Caco-2 (cell line): ENCODE measurements at regions not wholly inside any gene's neighbourhood (a gene's known extent, or its start where the extent isn't known, plus 50 kb on each side); places are given as distances from the start of the nearest gene placed in this dataset.

Source experiments
- BruUV-seq: library from RNA; stranded (reverse); fragments of 400-500 nt; replicated peaks from 2 replicates; lab custom pipeline; 2021; lab: Mats Ljungman, UMichigan
- CTCF ChIA-PET: fragments of 300-600 bp; sonication (Branson Sonifier 250); formaldehyde crosslinking; loops from one replicate; lab custom pipeline; 2022; ENCODE audit warnings: antibody characterized with exemption; lab: Charles Lee
- POLR2A ChIA-PET: fragments of 300-600 bp; sonication (Branson Sonifier 250); formaldehyde crosslinking; loops from one replicate; lab custom pipeline; 2022; ENCODE audit warnings: antibody characterized with exemption; lab: Charles Lee
- DNase-seq, 2 experiments: peaks; one replicate each; pipeline versions ENCODE4 v3.0.0 to v3.0.0-alpha.2; 2020 to 2022
- H3K27me3 ChIP-seq: replicated peaks from 2 replicates; pipeline ENCODE4 v1.6.0; 2011; ENCODE audit warnings: low read length; ENCODE audit not compliant: control insufficient read depth, insufficient read depth
- H3K36me3 ChIP-seq: 2 replicates; pipeline ENCODE4 v1.5.1; 2011; ENCODE audit warnings: low read length; ENCODE audit not compliant: control insufficient read depth, insufficient read depth
- H3K4me1 ChIP-seq: fragments of 250-450 bp; sonication (Bioruptor Pico); 2 replicates; pipeline ENCODE4 v1.5.1; 2020; ENCODE audit warnings: mild to moderate bottlenecking
- H3K4me3 ChIP-seq: 2 replicates; pipeline ENCODE4 v1.5.1; 2011; ENCODE audit warnings: low read depth, mild to moderate bottlenecking, control low read depth, low read length
- H3K9me3 ChIP-seq: fragments of 250-450 bp; sonication (Bioruptor Pico); 2 replicates; pipeline ENCODE4 v1.5.1; 2020; ENCODE audit warnings: mild to moderate bottlenecking, moderate library complexity
- H3K27ac Mint-ChIP-seq: one replicate; pipeline ENCODE4 v1.8.0; 2022; ENCODE audit warnings: mixed read lengths; ENCODE audit not compliant: unreplicated experiment
- H3K27me3 Mint-ChIP-seq: one replicate; pipeline ENCODE4 v1.8.0; 2022; ENCODE audit warnings: mixed read lengths; ENCODE audit not compliant: insufficient read depth, unreplicated experiment
- H3K36me3 Mint-ChIP-seq: one replicate; pipeline ENCODE4 v1.8.0; 2022; ENCODE audit warnings: mild to moderate bottlenecking, mixed read lengths; ENCODE audit not compliant: insufficient read depth, unreplicated experiment
- H3K4me1 Mint-ChIP-seq: one replicate; pipeline ENCODE4 v1.8.0; 2022; ENCODE audit warnings: low read depth, mixed read lengths; ENCODE audit not compliant: unreplicated experiment
- H3K4me3 Mint-ChIP-seq: one replicate; pipeline ENCODE4 v1.8.0; 2022; ENCODE audit warnings: mild to moderate bottlenecking, moderate library complexity, mixed read lengths; ENCODE audit not compliant: unreplicated experiment
- H3K9me3 Mint-ChIP-seq: one replicate; pipeline ENCODE4 v1.8.0; 2022; ENCODE audit warnings: mixed read lengths; ENCODE audit not compliant: unreplicated experiment
- CTCF ChIP-seq, 2 experiments: fragments of 200-600 bp in 1 of 2; IDR thresholded peaks; 1 replicate in 1 of 2; 2 replicates in 1 of 2; pipeline versions ENCODE4 v1.5.1 to v1.8.0; 2011 to 2022; ENCODE audit warnings: antibody characterized with exemption in 1 of 2, control low read depth in 1 of 2, inconsistent platforms in 1 of 2, low read depth in 1 of 2, low read length in 1 of 2, mild to moderate bottlenecking in 1 of 2, moderate library complexity in 1 of 2; ENCODE audit not compliant: insufficient read depth in 1 of 2, severe bottlenecking in 1 of 2, unreplicated experiment in 1 of 2
- intact Hi-C: fragments of 100-400 bp; cut with micrococcal nuclease; formaldehyde crosslinking; loops from one replicate; pipeline ENCODE4 v1.10.0; 2022; ENCODE audit not compliant: unreplicated experiment

- Histone ChIP-seq H3K4me3 (no peak overlapping the region), H3K4me1 (no peaks in the 10 kb centered on the region), H3K27me3 (no peaks in the 10 kb centered on the region), H3K36me3 (no peaks in the 10 kb centered on the region), H3K9me3 (no peaks in the 10 kb centered on the region)
- TF ChIP-seq CTCF (IDR thresholded peaks at IDR 0.05; ENCODE audit: insufficient read depth in 1 of 2, low read depth in 1 of 2, low read length in 1 of 2, severe bottlenecking in 1 of 2, unreplicated experiment in 1 of 2): no peak
- POLR2A ChIA-PET: no interaction called here
- Mint-ChIP-seq H3K4me1 (no peaks in the 10 kb centered on the region), H3K4me3 (no peak overlapping the region), H3K27ac (no peak overlapping the region), H3K9me3 (no peaks in the 10 kb centered on the region), H3K27me3 (peaks cover 18% of the 10 kb centered on the region), H3K36me3 (no peaks in the 10 kb centered on the region)
- CTCF ChIA-PET: no interaction called here
- DNase-seq: no peak
- no TSS peak for BruUV-seq
- intact Hi-C loops: no loop called here
Measured at GRCh38 chr18:5717256-5717655, 173.5 kb upstream of the EPB41L3 start.

GRCh38 chr18:5710676-5711075 is 166.9 kb upstream of the EPB41L3 start:
- TF ChIP-seq CTCF (IDR thresholded peaks at IDR 0.05; ENCODE audit: insufficient read depth in 1 of 2, low read depth in 1 of 2, low read length in 1 of 2, severe bottlenecking in 1 of 2, unreplicated experiment in 1 of 2): no peak
- H3K4me3 Mint-ChIP-seq: no peak overlapping the region

GRCh38 chr18:5710235-5710634 is 166.4 kb upstream of the EPB41L3 start:
- no peaks in the 10 kb centered on the region for H3K9me3 ChIP-seq
- peak in 1 of 2 experiments; percentile 4 for DNase-seq
- no peaks in the 10 kb centered on the region for H3K9me3 Mint-ChIP-seq
- TF ChIP-seq CTCF (IDR thresholded peaks at IDR 0.05; ENCODE audit: insufficient read depth in 1 of 2, low read depth in 1 of 2, low read length in 1 of 2, severe bottlenecking in 1 of 2, unreplicated experiment in 1 of 2): no peak
- no peaks in the 10 kb centered on the region for H3K4me1 Mint-ChIP-seq
- intact Hi-C loops: no loop called here
- no peak overlapping the region for H3K4me3 ChIP-seq
- no TSS peak for BruUV-seq
- H3K27ac Mint-ChIP-seq: no peak overlapping the region
- peaks cover 3% of the 10 kb centered on the region for H3K27me3 Mint-ChIP-seq
- H3K36me3 Mint-ChIP-seq: no peaks in the 10 kb centered on the region
- no peaks in the 10 kb centered on the region for H3K27me3 ChIP-seq
- H3K4me3 Mint-ChIP-seq: no peak overlapping the region
- CTCF ChIA-PET: no interaction called here
- no peaks in the 10 kb centered on the region for H3K4me1 ChIP-seq
- POLR2A ChIA-PET: no interaction called here
- H3K36me3 ChIP-seq: no peaks in the 10 kb centered on the region

More at GRCh38 chr18:5710676-5711075, 166.9 kb upstream of the EPB41L3 start:
- POLR2A ChIA-PET: no interaction called here
- Mint-ChIP-seq H3K36me3 (no peaks in the 10 kb centered on the region), H3K27ac (no peak overlapping the region), H3K27me3 (peaks cover 3% of the 10 kb centered on the region), H3K4me1 (no peaks in the 10 kb centered on the region), H3K9me3 (no peaks in the 10 kb centered on the region)
- Histone ChIP-seq H3K36me3 (no peaks in the 10 kb centered on the region), H3K4me1 (no peaks in the 10 kb centered on the region), H3K27me3 (no peaks in the 10 kb centered on the region), H3K9me3 (no peaks in the 10 kb centered on the region), H3K4me3 (no peak overlapping the region)
- intact Hi-C loops: no loop called here
- CTCF ChIA-PET: no interaction called here
- BruUV-seq: no TSS peak
- no peak for DNase-seq
